ENCODE measurements at regions not wholly inside any gene's neighbourhood (a gene's known extent, or its start where the extent isn't known, plus 50 kb on each side); places are given as distances from the start of the nearest gene placed in this dataset.

- ATAC-seq (peak; percentile 60), FAIRE-seq (no peak), DNase-seq (ENCODE audit: low spot score) (no peak)
- WGBS (ENCODE audit: low lambda C conversion rate) = 6% methylated on average over 7 of the region's 7 CpGs
- no peak overlapping the region for H2AFZ ChIP-seq (ENCODE audit: low read length)
- no peak overlapping the region for H3K9ac ChIP-seq (ENCODE audit: insufficient read depth, low read depth, low read length)
- BruUV-seq (replicated peaks) = no TSS peak
- in situ Hi-C loops (cut with HindIII; ENCODE audit: extremely low pct_ligation_motif_present, low pct_unique_long_range_greater_than_20kb) (no loop called here), intact Hi-C loops (cut with micrococcal nuclease; ENCODE audit: unreplicated experiment) (no loop called here)
- CTCF ChIA-PET (ENCODE audit: low intra/inter-chr PET ratio, low total read pairs) = no interaction called here
- no peaks in the 10 kb centered on the region for H4K20me1 ChIP-seq (ENCODE audit: insufficient read depth, low read length)
- H3K9me3 ChIP-seq (ENCODE audit: low read length) = no peaks in the 10 kb centered on the region
- POLR2A ChIA-PET = interaction anchor here (0.8 kb wide), 1 partner anchor 463 kb away, joined by 3 read pairs; no protein-coding TSS in a partner anchor
- H3K36me3 ChIP-seq (replicated peaks in 1 of 2; ENCODE audit: control insufficient read depth in 1 of 2, insufficient read depth in 2 of 2, low read length in 2 of 2) = no peaks in the 10 kb centered on the region
- H3K27me3 ChIP-seq (ENCODE audit: control insufficient read depth in 1 of 2, insufficient read depth in 2 of 2, low read length in 2 of 2) = no peaks in the 10 kb centered on the region
- H3K4me3 ChIP-seq (replicated peaks in 1 of 3; ENCODE audit: insufficient read depth in 1 of 3, low read depth in 2 of 3, low read length in 3 of 3) = no peak overlapping the region
- no peaks in the 10 kb centered on the region for H3K79me2 ChIP-seq (ENCODE audit: insufficient read depth, low read length)
- no peak overlapping the region for H3K4me2 ChIP-seq (ENCODE audit: low read depth, low read length)
- no peaks in the 10 kb centered on the region for H3K4me1 ChIP-seq (ENCODE audit: insufficient read depth, low read length)
- no peak overlapping the region for H3K27ac ChIP-seq (ENCODE audit: extremely low read length, insufficient read depth, low read length)
- TF ChIP-seq HNRNPUL1 (IDR thresholded peaks at IDR 0.05; ENCODE audit: low read depth, low read length) = no peak
- peak; percentile 71 for TF ChIP-seq RXRB (CRISPR knock-in tag; IDR thresholded peaks at IDR 0.05; ENCODE audit: borderline replicate concordance)
- TF ChIP-seq BCL6 (CRISPR knock-in tag; IDR thresholded peaks at IDR 0.05) = peak; percentile 66
- TF ChIP-seq SSRP1 (CRISPR knock-in tag; IDR thresholded peaks at IDR 0.05) = no peak
- no peak for TF ChIP-seq THAP9 (CRISPR knock-in tag; IDR thresholded peaks at IDR 0.05; ENCODE audit: borderline replicate concordance)
- TF ChIP-seq LCORL (IDR thresholded peaks at IDR 0.05) = no peak
- no peak for TF ChIP-seq LCORL (CRISPR knock-in tag; IDR thresholded peaks at IDR 0.05)
- no peak for TF ChIP-seq ASH2L (IDR thresholded peaks at IDR 0.05; ENCODE audit: insufficient read length, low read depth, low read length)
- no peak for TF ChIP-seq RBFOX2 (IDR thresholded peaks at IDR 0.05; ENCODE audit: low read depth, low read length)
- TF ChIP-seq ONECUT2 (CRISPR knock-in tag; IDR thresholded peaks at IDR 0.05) = 0 out of 2 replicates have a peak, but pooled peaks have one; percentile 23
- no peak for TF ChIP-seq HOXA5 (CRISPR knock-in tag; IDR thresholded peaks at IDR 0.05)
- TF ChIP-seq POGK (CRISPR knock-in tag; conservative IDR thresholded peaks at IDR 0.05) = no peak
- peak; percentile 35; the same call in 1 of the 2 replicates for TF ChIP-seq RARA (CRISPR knock-in tag; IDR thresholded peaks at IDR 0.05)
- TF ChIP-seq NCOA5 (CRISPR knock-in tag; IDR thresholded peaks at IDR 0.05) = no peak
- no peak for TF ChIP-seq HBP1 (CRISPR knock-in tag; IDR thresholded peaks at IDR 0.05; ENCODE audit: low read depth)
- TF ChIP-seq NONO (IDR thresholded peaks at IDR 0.05) = no peak
- no peak for TF ChIP-seq NONO (CRISPR knock-in tag; conservative IDR thresholded peaks at IDR 0.05)
- no peak for TF ChIP-seq HIVEP1 (CRISPR knock-in tag; IDR thresholded peaks at IDR 0.05)
- TF ChIP-seq ZNF839 (CRISPR knock-in tag; IDR thresholded peaks at IDR 0.05; ENCODE audit: borderline replicate concordance) = no peak
- 0 out of 2 replicates have a peak, but pooled peaks have one; percentile 13 for TF ChIP-seq SIX4 (CRISPR knock-in tag; IDR thresholded peaks at IDR 0.05)
- no peak for TF ChIP-seq ZNF740 (CRISPR knock-in tag; IDR thresholded peaks at IDR 0.05)
These were observed 257.1 kb upstream of the ZFP64 start for GRCh38 chr20:52448513-52449232.
